ENCODE measurements at regions not wholly inside any gene's neighbourhood (a gene's known extent, or its start where the extent isn't known, plus 50 kb on each side); places are given as distances from the start of the nearest gene placed in this dataset.

GRCh38 chr11:70886676-70887541 is 365.5 kb downstream of the SHANK2 start:
- no peak for TF ChIP-seq EZH2 (IDR thresholded peaks at IDR 0.05; ENCODE audit: insufficient read depth, low read length)
- no peak for TF ChIP-seq CTCF (IDR thresholded peaks at IDR 0.05; ENCODE audit: insufficient read depth, low read depth, low read length)
- Mint-ChIP-seq H3K4me1 (ENCODE audit: low read depth, unreplicated experiment) (peaks cover 6% of the 10 kb centered on the region), H3K9me3 (ENCODE audit: unreplicated experiment) (peaks cover 8% of the 10 kb centered on the region), H3K4me3 (ENCODE audit: unreplicated experiment) (no peak overlapping the region), H3K27ac (ENCODE audit: unreplicated experiment) (no peak overlapping the region), H3K36me3 (ENCODE audit: low read depth, unreplicated experiment) (peaks cover 19% of the 10 kb centered on the region), H3K27me3 (ENCODE audit: low read depth, unreplicated experiment) (peaks cover 16% of the 10 kb centered on the region)
- peaks cover 3% of the 10 kb centered on the region for H3K4me1 ChIP-seq (ENCODE audit: insufficient read depth, low read length)
- no peak overlapping the region for H2AFZ ChIP-seq (ENCODE audit: low read depth, low read length)
- H3K79me2 ChIP-seq (ENCODE audit: insufficient read depth, low read length), result no peaks in the 10 kb centered on the region
- H3K4me3 ChIP-seq (ENCODE audit: insufficient read depth, low read depth, low read length), result no peak overlapping the region
- no peak for FAIRE-seq
- DNase-seq (ENCODE audit: low read depth), result no peak
- H3K9ac ChIP-seq (ENCODE audit: low read length), result no peak overlapping the region
- H3K27me3 ChIP-seq (ENCODE audit: insufficient read depth, low read length), result peaks cover 10% of the 10 kb centered on the region
- no peaks in the 10 kb centered on the region for H3K9me3 ChIP-seq (ENCODE audit: insufficient read depth, low read depth, low read length)
- no peak overlapping the region for H3K4me2 ChIP-seq (ENCODE audit: low read length)
- no peaks in the 10 kb centered on the region for H3K36me3 ChIP-seq (ENCODE audit: insufficient read depth, low read length)
- H3K27ac ChIP-seq (ENCODE audit: low read depth, low read length), result no peak overlapping the region
- H4K20me1 ChIP-seq (ENCODE audit: insufficient read depth, low read length), result no peaks in the 10 kb centered on the region

DNA sequence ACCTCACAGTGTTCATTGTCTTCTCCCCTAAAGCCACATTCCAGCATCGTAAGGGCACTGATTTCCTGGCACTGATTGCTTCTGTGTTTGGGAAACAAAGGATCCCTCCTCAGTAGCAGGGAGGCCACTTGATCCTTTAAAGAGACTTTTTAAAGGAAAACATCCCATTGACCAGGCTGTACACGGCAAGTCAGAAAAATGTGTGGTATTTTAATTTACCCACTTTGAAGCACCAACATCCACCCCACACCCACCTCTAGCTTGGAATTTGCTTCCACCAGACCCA is 364.9 kb downstream of the SHANK2 start:
- Histone ChIP-seq H3K36me3 (ENCODE audit: insufficient read depth, low read length) (no peaks in the 10 kb centered on the region), H3K27ac (ENCODE audit: low read depth, low read length) (no peak overlapping the region), H3K79me2 (ENCODE audit: insufficient read depth, low read length) (no peaks in the 10 kb centered on the region), H3K4me3 (ENCODE audit: insufficient read depth, low read depth, low read length) (no peak overlapping the region), H4K20me1 (ENCODE audit: insufficient read depth, low read length) (no peaks in the 10 kb centered on the region), H3K4me2 (ENCODE audit: low read length) (no peak overlapping the region), H3K27me3 (ENCODE audit: insufficient read depth, low read length) (peaks cover 10% of the 10 kb centered on the region), H3K4me1 (ENCODE audit: insufficient read depth, low read length) (peaks cover 3% of the 10 kb centered on the region), H2AFZ (ENCODE audit: low read depth, low read length) (no peak overlapping the region), H3K9ac (ENCODE audit: low read length) (no peak overlapping the region), H3K9me3 (ENCODE audit: insufficient read depth, low read depth, low read length) (no peaks in the 10 kb centered on the region)
- peaks cover 6% of the 10 kb centered on the region for H3K4me1 Mint-ChIP-seq (ENCODE audit: low read depth, unreplicated experiment)
- H3K9me3 Mint-ChIP-seq (ENCODE audit: unreplicated experiment), result peaks cover 8% of the 10 kb centered on the region
- H3K4me3 Mint-ChIP-seq (ENCODE audit: unreplicated experiment), result no peak overlapping the region
- FAIRE-seq, result no peak
- no peak for TF ChIP-seq EZH2 (IDR thresholded peaks at IDR 0.05; ENCODE audit: insufficient read depth, low read length)
- TF ChIP-seq CTCF (IDR thresholded peaks at IDR 0.05; ENCODE audit: insufficient read depth, low read depth, low read length), result no peak
- no peak for DNase-seq (ENCODE audit: low read depth)
- H3K36me3 Mint-ChIP-seq (ENCODE audit: low read depth, unreplicated experiment), result peaks cover 19% of the 10 kb centered on the region
- H3K27me3 Mint-ChIP-seq (ENCODE audit: low read depth, unreplicated experiment), result peaks cover 13% of the 10 kb centered on the region
- no peak overlapping the region for H3K27ac Mint-ChIP-seq (ENCODE audit: unreplicated experiment)

DNA sequence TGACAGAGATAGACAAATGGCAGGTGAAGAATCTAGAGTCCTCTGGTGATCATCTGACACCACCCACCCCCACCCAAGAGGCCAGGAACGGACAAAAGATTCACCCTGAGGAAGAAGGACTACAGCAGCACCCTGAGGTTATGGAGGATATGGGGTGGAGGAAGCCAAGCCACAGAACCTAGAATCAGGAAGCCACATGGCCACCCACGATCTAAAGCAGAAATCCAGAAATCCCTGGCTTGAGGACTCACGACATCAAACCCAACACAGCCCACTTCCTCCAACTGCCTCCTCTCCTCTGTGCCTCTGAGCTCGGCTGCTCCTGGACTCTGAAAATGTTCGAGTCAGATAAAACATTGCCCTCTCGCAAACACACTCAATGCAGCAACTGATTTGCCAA is 364.3 kb downstream of the SHANK2 start:
- Mint-ChIP-seq H3K27ac (ENCODE audit: unreplicated experiment) (no peak overlapping the region), H3K36me3 (ENCODE audit: low read depth, unreplicated experiment) (peaks cover 19% of the 10 kb centered on the region), H3K9me3 (ENCODE audit: unreplicated experiment) (peaks cover 11% of the 10 kb centered on the region), H3K4me3 (ENCODE audit: unreplicated experiment) (no peak overlapping the region), H3K4me1 (ENCODE audit: low read depth, unreplicated experiment) (peaks cover 6% of the 10 kb centered on the region), H3K27me3 (ENCODE audit: low read depth, unreplicated experiment) (peaks cover 11% of the 10 kb centered on the region)
- Histone ChIP-seq H3K27ac (ENCODE audit: low read depth, low read length) (no peak overlapping the region), H2AFZ (ENCODE audit: low read depth, low read length) (no peak overlapping the region), H3K9ac (ENCODE audit: low read length) (no peak overlapping the region), H3K9me3 (ENCODE audit: insufficient read depth, low read depth, low read length) (no peaks in the 10 kb centered on the region), H4K20me1 (ENCODE audit: insufficient read depth, low read length) (no peaks in the 10 kb centered on the region), H3K27me3 (ENCODE audit: insufficient read depth, low read length) (peaks cover 10% of the 10 kb centered on the region), H3K36me3 (ENCODE audit: insufficient read depth, low read length) (no peaks in the 10 kb centered on the region), H3K4me3 (ENCODE audit: insufficient read depth, low read depth, low read length) (no peak overlapping the region), H3K79me2 (ENCODE audit: insufficient read depth, low read length) (no peaks in the 10 kb centered on the region), H3K4me1 (ENCODE audit: insufficient read depth, low read length) (peaks cover 3% of the 10 kb centered on the region), H3K4me2 (ENCODE audit: low read length) (no peak overlapping the region)
- FAIRE-seq, result no peak
- no peak for TF ChIP-seq EZH2 (IDR thresholded peaks at IDR 0.05; ENCODE audit: insufficient read depth, low read length)
- no peak for TF ChIP-seq CTCF (IDR thresholded peaks at IDR 0.05; ENCODE audit: insufficient read depth, low read depth, low read length)
- DNase-seq (ENCODE audit: low read depth), result no peak
